Keratinocyte (primary cell): ENCODE measurements at regions not wholly inside any gene's neighbourhood (a gene's known extent, or its start where the extent isn't known, plus 50 kb on each side); places are given as distances from the start of the nearest gene placed in this dataset.

ENCODE experiments used
- CTCF ChIP-seq, 3 experiments: IDR thresholded peaks in 1 of 3; conservative IDR thresholded peaks in 1 of 3; optimal IDR thresholded peaks in 1 of 3; 2 replicates in 2 of 3; 3 replicates in 1 of 3; pipeline versions ENCODE3 to v1.5.1; 2011; ENCODE audit warnings: low read length in 3 of 3, mild to moderate bottlenecking in 3 of 3, moderate library complexity in 2 of 3, control low read depth in 1 of 3, inconsistent platforms in 1 of 3; ENCODE audit not compliant: insufficient read depth in 2 of 3; ENCODE audit errors: extremely low read depth in 1 of 3
- EZH2 ChIP-seq: IDR thresholded peaks from one replicate; pipeline ENCODE4 v1.6.1; 2012; ENCODE audit warnings: inconsistent platforms, mild to moderate bottlenecking, low read length, moderate library complexity

DNA sequence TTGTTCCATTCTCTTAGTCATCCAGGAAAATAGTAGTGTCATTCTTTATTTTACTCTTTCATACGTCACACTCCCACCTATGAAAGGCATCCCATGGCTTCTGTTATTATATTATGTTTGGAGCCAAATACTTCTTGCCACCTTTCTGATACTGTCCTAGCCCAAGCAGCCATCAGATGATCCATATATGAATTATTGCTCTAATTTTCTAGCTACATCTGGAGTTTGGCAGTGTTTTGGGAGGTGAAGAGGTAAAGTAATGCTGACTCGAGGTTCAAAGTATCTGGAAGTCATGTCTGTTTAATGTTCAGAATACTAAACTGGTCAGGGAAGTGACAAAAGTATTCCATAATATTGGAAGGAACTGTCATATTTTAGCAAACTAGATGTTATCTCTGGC, 362.5 kb downstream of the GPR37 start:
- TF ChIP-seq CTCF (optimal IDR thresholded peaks at IDR 0.05 in 1 of 3, IDR thresholded peaks at IDR 0.05 in 1 of 3, conservative IDR thresholded peaks at IDR 0.05 in 1 of 3; ENCODE audit: extremely low read depth in 1 of 3, insufficient read depth in 2 of 3, low read length in 3 of 3) (no peak), EZH2 (no peak)
